Neutrophil (primary cell): ENCODE measurements at regions not wholly inside any gene's neighbourhood (a gene's known extent, or its start where the extent isn't known, plus 50 kb on each side); places are given as distances from the start of the nearest gene placed in this dataset.

Source experiments
- H3K27ac ChIP-seq: fragments of 200-600 bp; sonication (generic); 2 replicates; pipeline ENCODE4 v1.5.1; 2016; ENCODE audit warnings: mild to moderate bottlenecking, moderate library complexity
- H3K27me3 ChIP-seq: fragments of 200-600 bp; sonication (generic); 2 replicates; pipeline ENCODE4 v1.6.0; 2016; ENCODE audit warnings: mild to moderate bottlenecking
- H3K36me3 ChIP-seq: fragments of 200-600 bp; sonication (generic); 2 replicates; pipeline ENCODE4 v1.5.1; 2017
- H3K4me1 ChIP-seq, 2 experiments: fragments of 200-600 bp in 1 of 2; sonication (generic) in 1 of 2; 1 replicate in 1 of 2; 2 replicates in 1 of 2; pipeline versions ENCODE4 v1.5.1 to v1.6.1; 2013 to 2016; ENCODE audit warnings: low read depth in 1 of 2, low read length in 1 of 2, mild to moderate bottlenecking in 1 of 2, moderate library complexity in 1 of 2; ENCODE audit not compliant: control insufficient read depth in 1 of 2, insufficient read depth in 1 of 2
- H3K4me3 ChIP-seq, 2 experiments: fragments of 200-600 bp in 1 of 2; sonication (generic) in 1 of 2; 1 replicate in 1 of 2; 2 replicates in 1 of 2; pipeline ENCODE4 v1.5.1; 2013 to 2016; ENCODE audit warnings: low read depth in 1 of 2, low read length in 1 of 2, mild to moderate bottlenecking in 1 of 2, moderate library complexity in 1 of 2
- H3K9me3 ChIP-seq: fragments of 200-600 bp; sonication (generic); 2 replicates; pipeline ENCODE4 v1.5.1; 2016
- TF ChIP-seq, protein P1 (sequence below): fragments of 200-600 bp; sonication (generic); IDR thresholded peaks from 2 replicates; pipeline ENCODE4 v1.5.1; 2016; ENCODE audit warnings: antibody characterized with exemption

- H3K27me3 ChIP-seq, result peaks cover 22% of the 10 kb centered on the region
- H3K4me3 ChIP-seq, result no peak overlapping the region
- H3K36me3 ChIP-seq, result no peaks in the 10 kb centered on the region
- H3K27ac ChIP-seq, result no peak overlapping the region
- peaks cover 16 to 17% of the 10 kb centered on the region in 2 experiments for H3K4me1 ChIP-seq
- TF ChIP-seq, protein P1, sequence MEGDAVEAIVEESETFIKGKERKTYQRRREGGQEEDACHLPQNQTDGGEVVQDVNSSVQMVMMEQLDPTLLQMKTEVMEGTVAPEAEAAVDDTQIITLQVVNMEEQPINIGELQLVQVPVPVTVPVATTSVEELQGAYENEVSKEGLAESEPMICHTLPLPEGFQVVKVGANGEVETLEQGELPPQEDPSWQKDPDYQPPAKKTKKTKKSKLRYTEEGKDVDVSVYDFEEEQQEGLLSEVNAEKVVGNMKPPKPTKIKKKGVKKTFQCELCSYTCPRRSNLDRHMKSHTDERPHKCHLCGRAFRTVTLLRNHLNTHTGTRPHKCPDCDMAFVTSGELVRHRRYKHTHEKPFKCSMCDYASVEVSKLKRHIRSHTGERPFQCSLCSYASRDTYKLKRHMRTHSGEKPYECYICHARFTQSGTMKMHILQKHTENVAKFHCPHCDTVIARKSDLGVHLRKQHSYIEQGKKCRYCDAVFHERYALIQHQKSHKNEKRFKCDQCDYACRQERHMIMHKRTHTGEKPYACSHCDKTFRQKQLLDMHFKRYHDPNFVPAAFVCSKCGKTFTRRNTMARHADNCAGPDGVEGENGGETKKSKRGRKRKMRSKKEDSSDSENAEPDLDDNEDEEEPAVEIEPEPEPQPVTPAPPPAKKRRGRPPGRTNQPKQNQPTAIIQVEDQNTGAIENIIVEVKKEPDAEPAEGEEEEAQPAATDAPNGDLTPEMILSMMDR, result no peak
- no peaks in the 10 kb centered on the region for H3K9me3 ChIP-seq
Observed at GRCh38 chr9:129318121-129319075, 140.3 kb upstream of the IER5L start.

DNA sequence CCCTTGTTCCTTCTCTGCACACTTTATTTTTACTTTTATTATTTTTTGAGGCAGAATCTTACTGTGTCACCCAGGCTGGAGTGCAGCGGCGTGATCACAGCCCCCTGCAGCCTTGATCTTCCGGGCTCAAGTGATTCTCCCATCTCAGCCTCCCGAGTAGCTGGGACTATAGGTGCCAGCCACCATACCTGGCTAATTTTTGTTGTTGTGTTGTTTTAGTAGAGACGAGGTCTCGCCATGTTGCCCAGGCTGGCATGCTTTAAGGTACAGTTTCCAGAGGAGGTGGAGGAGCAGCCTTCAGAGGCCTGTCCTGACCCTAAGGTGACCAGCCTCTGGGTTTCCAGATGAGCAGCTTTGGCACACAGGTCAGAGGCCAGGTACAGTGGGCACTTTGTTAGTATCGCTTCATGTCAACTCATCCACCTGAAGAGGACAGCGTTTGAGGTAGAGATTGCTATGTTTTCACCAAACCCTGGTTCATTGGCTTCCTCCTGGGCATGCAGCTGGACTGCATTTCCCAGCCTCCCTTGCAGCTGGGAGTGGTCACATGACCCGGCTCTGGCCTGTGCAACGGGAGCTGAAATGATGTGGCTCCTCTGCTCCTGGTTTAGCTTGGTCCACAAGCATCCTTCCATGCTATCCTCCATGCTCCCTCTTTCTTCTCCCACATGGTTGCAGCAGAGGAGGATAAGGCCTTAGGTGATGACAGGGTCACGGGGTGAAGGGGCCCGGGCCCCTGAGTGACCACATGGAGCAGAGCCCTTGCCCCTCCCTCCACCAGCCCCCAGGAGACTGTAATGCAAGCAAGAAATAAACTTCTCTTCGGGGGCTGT lies 139.3 kb upstream of the IER5L start:
- Histone ChIP-seq H3K4me3 (no peak overlapping the region), H3K36me3 (no peaks in the 10 kb centered on the region), H3K4me1 (peaks cover 16 to 17% of the 10 kb centered on the region in 2 experiments), H3K9me3 (no peaks in the 10 kb centered on the region), H3K27me3 (peaks cover 22% of the 10 kb centered on the region), H3K27ac (no peak overlapping the region)
- TF ChIP-seq, protein P1, result no peak

GRCh38 chr9:129316281-129317030 lies 138.4 kb upstream of the IER5L start:
- no peak overlapping the region for H3K27ac ChIP-seq
- TF ChIP-seq, protein P1, result no peak
- no peaks in the 10 kb centered on the region for H3K36me3 ChIP-seq
- no peaks in the 10 kb centered on the region for H3K9me3 ChIP-seq
- H3K4me3 ChIP-seq, result no peak overlapping the region
- H3K27me3 ChIP-seq, result peaks cover 22% of the 10 kb centered on the region
- H3K4me1 ChIP-seq, result peaks cover 16% of the 10 kb centered on the region in 2 experiments

DNA sequence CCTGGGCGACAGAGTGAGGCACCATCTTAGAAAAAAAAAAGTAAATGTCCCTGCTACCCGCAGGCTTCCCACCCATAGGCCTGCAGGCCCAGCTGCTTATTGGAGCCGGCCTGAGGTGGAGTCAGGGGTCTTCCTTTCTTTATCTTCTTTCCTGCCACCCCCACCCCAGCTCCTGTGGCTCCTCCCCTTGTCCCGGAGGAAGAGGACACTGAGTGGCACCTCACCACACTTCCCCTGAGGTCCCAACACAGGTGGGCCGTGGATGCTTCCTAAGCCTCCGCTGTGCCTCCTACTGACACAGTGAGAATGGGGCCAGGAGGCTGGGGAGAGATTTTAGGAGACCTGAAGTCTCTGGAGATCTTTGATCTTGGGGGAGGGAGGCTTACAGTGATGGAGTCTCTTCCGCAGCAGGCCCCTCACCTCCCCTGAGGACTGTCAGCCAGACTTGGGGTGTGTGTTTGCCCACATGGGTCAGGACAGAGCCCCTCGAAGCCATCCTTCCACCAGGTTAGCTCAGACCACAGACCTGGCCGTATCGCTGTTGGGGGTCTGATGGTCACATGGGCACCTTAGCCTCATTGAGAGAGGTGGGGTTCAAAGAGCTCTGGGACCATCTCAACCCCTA lies 135.4 kb upstream of the IER5L start:
- no peak overlapping the region for H3K27ac ChIP-seq
- H3K4me3 ChIP-seq, result no peak overlapping the region
- H3K27me3 ChIP-seq, result no peaks in the 10 kb centered on the region
- H3K4me1 ChIP-seq, result no peaks in the 10 kb centered on the region
- H3K36me3 ChIP-seq, result no peaks in the 10 kb centered on the region
- TF ChIP-seq, protein P1, result no peak
- no peaks in the 10 kb centered on the region for H3K9me3 ChIP-seq
